Tibial artery (tissue), 4 donors: ENCODE measurements at regions not wholly inside any gene's neighbourhood (a gene's known extent, or its start where the extent isn't known, plus 50 kb on each side); places are given as distances from the start of the nearest gene placed in this dataset.

ENCODE experiments used
- DNase-seq, 2 donors: peaks; one replicate each; pipeline ENCODE4 v3.0.0-alpha.2; 2019
- H3K27ac ChIP-seq, 2 donors: fragments of 200-600 bp; sonication (generic) in 1 of 2; 1 replicate in 1 of 2; 2 replicates in 1 of 2; pipeline ENCODE4 v1.5.1; 2018 to 2019; ENCODE audit warnings: mild to moderate bottlenecking in 1 of 2
- H3K27me3 ChIP-seq, 2 donors: fragments of 200-600 bp; sonication (generic) in 1 of 2; one replicate each; pipeline versions ENCODE4 v1.5.1 to v1.6.0; 2016 to 2019
- H3K36me3 ChIP-seq, 3 donors: fragments of 200-600 bp; sonication (generic) in 2 of 3; one replicate each; pipeline ENCODE4 v1.5.1; 2016 to 2019; ENCODE audit warnings: mild to moderate bottlenecking in 2 of 3
- H3K4me1 ChIP-seq, 4 donors: fragments of 200-600 bp; sonication (generic) in 2 of 4; 1 replicate in 3 of 4; 2 replicates in 1 of 4; pipeline ENCODE4 v1.5.1; 2016 to 2019
- H3K4me3 ChIP-seq, 2 donors: fragments of 200-600 bp; sonication (generic) in 1 of 2; 1 replicate in 1 of 2; 2 replicates in 1 of 2; pipeline ENCODE4 v1.5.1; 2018 to 2019; ENCODE audit warnings: mild to moderate bottlenecking in 2 of 2
- H3K9me3 ChIP-seq, 3 donors: fragments of 200-600 bp; sonication (generic) in 1 of 3; one replicate each; pipeline ENCODE4 v1.5.1; 2016 to 2019
- CTCF ChIP-seq, 2 experiments: fragments of 200-600 bp in 1 of 2; fragments of 450-650 bp in 1 of 2; IDR thresholded peaks; one replicate each; pipeline ENCODE4 v1.5.1; 2017 to 2019; ENCODE audit warnings: antibody characterized with exemption in 2 of 2, mild to moderate bottlenecking in 1 of 2, moderate library complexity in 1 of 2
- intact Hi-C: fragments of 100-400 bp; cut with DNase I; formaldehyde crosslinking; loops from one replicate; pipeline ENCODE4 v1.15.0; 2023; ENCODE audit warnings: low total_unique reads

GRCh38 chr3:154666542-154666941, 236.6 kb upstream of the GPR149 start:
- intact Hi-C loops: no loop called here
- H3K4me3 ChIP-seq: no peak overlapping the region
- no peak for DNase-seq
- no peaks in the 10 kb centered on the region for H3K9me3 ChIP-seq
- no peak overlapping the region for H3K27ac ChIP-seq
- no peaks in the 10 kb centered on the region for H3K27me3 ChIP-seq
- no peaks in the 10 kb centered on the region for H3K36me3 ChIP-seq
- H3K4me1 ChIP-seq: no peaks in the 10 kb centered on the region
- TF ChIP-seq CTCF (IDR thresholded peaks at IDR 0.05): no peak

GRCh38 chr3:154664714-154665113, 234.7 kb upstream of the GPR149 start:
- no peaks in the 10 kb centered on the region for H3K36me3 ChIP-seq
- H3K27me3 ChIP-seq: no peaks in the 10 kb centered on the region
- no peak overlapping the region for H3K4me3 ChIP-seq
- intact Hi-C loops: no loop called here
- no peak overlapping the region for H3K27ac ChIP-seq
- DNase-seq: no peak
- no peak for TF ChIP-seq CTCF (IDR thresholded peaks at IDR 0.05)
- H3K4me1 ChIP-seq: no peaks in the 10 kb centered on the region
- H3K9me3 ChIP-seq: no peaks in the 10 kb centered on the region

GRCh38 chr3:154662851-154663250, 232.9 kb upstream of the GPR149 start:
- H3K4me1 ChIP-seq: no peaks in the 10 kb centered on the region
- TF ChIP-seq CTCF (IDR thresholded peaks at IDR 0.05): no peak
- no peaks in the 10 kb centered on the region for H3K27me3 ChIP-seq
- H3K9me3 ChIP-seq: no peaks in the 10 kb centered on the region
- intact Hi-C loops: no loop called here
- H3K27ac ChIP-seq: no peak overlapping the region
- no peak for DNase-seq
- no peak overlapping the region for H3K4me3 ChIP-seq
- H3K36me3 ChIP-seq: no peaks in the 10 kb centered on the region

GRCh38 chr3:154660811-154661210, 230.8 kb upstream of the GPR149 start:
- H3K4me3 ChIP-seq: no peak overlapping the region
- H3K36me3 ChIP-seq: no peaks in the 10 kb centered on the region
- intact Hi-C loops: no loop called here
- H3K9me3 ChIP-seq: no peaks in the 10 kb centered on the region
- TF ChIP-seq CTCF (IDR thresholded peaks at IDR 0.05): no peak
- DNase-seq: no peak
- no peak overlapping the region for H3K27ac ChIP-seq
- H3K27me3 ChIP-seq: no peaks in the 10 kb centered on the region
- no peaks in the 10 kb centered on the region for H3K4me1 ChIP-seq

GRCh38 chr3:154658000-154658399, 228.0 kb upstream of the GPR149 start:
- no peaks in the 10 kb centered on the region for H3K36me3 ChIP-seq
- TF ChIP-seq CTCF (IDR thresholded peaks at IDR 0.05): no peak
- no peaks in the 10 kb centered on the region for H3K9me3 ChIP-seq
- no peaks in the 10 kb centered on the region for H3K27me3 ChIP-seq
- H3K4me1 ChIP-seq: no peaks in the 10 kb centered on the region
- H3K27ac ChIP-seq: no peak overlapping the region
- intact Hi-C loops: no loop called here
- DNase-seq: no peak
- no peak overlapping the region for H3K4me3 ChIP-seq

- no peak overlapping the region for H3K27ac ChIP-seq
- DNase-seq: no peak
- no peaks in the 10 kb centered on the region for H3K4me1 ChIP-seq
- H3K27me3 ChIP-seq: no peaks in the 10 kb centered on the region
- intact Hi-C loops: no loop called here
- no peaks in the 10 kb centered on the region for H3K9me3 ChIP-seq
- H3K36me3 ChIP-seq: no peaks in the 10 kb centered on the region
- H3K4me3 ChIP-seq: no peak overlapping the region
- no peak for TF ChIP-seq CTCF (IDR thresholded peaks at IDR 0.05)
Measured at GRCh38 chr3:154657218-154657617, 227.2 kb upstream of the GPR149 start.
